Activated CD8-positive, alpha-beta memory T cell treated with anti-CD3 and anti-CD28 coated beads for 24 hours (primary cell): ENCODE measurements at regions not wholly inside any gene's neighbourhood (a gene's known extent, or its start where the extent isn't known, plus 50 kb on each side); places are given as distances from the start of the nearest gene placed in this dataset.
A peak's percentile ranks its signal among the peaks of the same experiment; 100 is the strongest.
"Not testable (repeated sequence)": the region's sequence is repeated elsewhere in the genome, so short reads cannot be mapped to it uniquely, and the experiment has no call there.

ENCODE experiments used
- DNase-seq: peaks from one replicate; pipeline ENCODE4 v3.0.0-alpha.2; 2020

DNA sequence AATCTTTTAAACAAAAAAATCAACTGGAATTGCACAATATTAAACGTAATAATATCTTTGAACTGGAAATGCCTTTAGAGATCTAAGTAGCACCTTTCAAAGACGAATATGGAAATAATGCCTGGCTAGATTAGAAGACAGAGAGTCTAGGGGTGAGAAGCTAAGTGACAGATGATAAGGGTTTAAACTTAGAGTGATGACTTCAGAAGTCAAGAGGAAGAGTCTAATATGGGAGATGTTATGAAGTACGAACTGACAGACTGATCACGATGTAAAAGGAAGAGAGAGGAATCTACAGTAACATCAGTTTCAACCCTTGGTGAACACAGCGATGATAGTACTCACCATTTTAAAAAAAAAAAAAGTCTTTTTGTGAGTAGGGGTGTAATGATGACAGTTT is 57.9 kb downstream of the HINT1 start:
- DNase-seq: no peak

DNA sequence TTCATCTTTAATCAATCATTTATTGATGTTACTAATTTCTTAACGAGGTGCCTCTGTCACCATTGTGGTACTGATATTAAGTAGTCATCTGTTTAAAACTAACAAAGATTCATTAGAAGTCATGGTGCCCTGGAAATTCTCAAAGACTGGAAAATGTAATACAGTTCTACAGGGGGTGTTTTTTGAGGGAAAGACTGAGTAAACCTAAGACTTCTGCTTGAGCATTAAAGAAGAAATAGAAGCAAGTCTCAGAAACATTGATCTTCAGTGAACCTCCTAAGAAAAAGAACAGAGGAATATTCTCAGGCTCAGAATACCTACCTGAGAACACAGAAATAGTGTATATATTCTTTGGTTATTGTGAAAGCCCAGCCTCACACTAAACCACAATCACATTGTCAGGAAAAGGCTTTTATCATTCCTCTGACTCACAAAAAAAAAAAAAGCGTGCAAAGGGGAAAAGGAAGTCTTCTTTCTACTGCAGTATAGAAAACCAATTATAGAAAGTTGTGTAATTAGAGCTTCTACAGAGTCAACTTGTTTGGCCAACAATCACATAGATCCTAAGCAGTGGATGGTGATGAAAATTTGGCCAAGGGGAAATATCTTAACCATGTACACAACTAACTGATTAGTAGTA is 60.8 kb downstream of the HINT1 start:
- no peak for DNase-seq

DNA sequence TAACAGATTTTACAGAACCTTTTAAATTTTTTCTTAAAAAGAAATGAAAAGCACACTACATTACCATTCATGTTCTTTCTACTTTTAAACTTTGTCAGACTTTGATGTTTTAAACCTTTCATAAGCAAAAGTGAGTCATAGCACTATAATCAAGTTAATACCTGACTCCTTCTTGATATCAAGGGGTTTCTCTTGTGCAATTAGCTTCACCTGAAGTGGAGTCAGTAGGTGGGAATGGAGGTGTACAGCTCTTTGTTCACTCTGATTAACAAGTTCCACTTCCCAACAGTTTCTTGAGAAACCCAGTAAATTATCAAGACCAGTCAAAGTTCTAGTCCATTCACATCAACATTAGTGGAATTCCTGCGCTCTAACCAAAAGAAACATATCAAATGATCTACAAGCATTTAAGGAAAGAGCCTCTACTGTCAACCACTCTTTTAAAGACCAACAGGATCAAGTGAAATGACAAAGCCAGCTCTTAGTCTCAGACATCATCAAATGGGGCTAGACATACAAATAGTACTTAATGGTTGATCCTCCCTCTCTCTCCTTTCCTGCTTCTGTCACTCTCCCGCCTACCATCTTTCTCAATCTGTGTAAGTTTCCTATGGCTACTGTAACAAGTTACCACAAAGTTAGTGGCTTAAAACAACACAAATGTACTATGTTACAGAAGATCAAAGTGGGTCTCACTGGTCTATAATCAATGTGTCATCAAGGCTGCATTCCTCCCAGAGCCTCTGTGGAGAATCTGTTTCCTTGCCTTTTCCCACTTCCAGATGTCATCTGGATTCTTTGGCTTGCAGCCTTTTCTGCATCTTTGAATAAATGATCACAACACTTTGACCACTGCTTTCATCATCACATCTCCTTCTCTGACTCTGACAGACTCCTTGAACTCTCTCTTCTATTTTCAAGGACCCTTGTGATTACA is 68.0 kb downstream of the HINT1 start:
- DNase-seq: no peak

DNA sequence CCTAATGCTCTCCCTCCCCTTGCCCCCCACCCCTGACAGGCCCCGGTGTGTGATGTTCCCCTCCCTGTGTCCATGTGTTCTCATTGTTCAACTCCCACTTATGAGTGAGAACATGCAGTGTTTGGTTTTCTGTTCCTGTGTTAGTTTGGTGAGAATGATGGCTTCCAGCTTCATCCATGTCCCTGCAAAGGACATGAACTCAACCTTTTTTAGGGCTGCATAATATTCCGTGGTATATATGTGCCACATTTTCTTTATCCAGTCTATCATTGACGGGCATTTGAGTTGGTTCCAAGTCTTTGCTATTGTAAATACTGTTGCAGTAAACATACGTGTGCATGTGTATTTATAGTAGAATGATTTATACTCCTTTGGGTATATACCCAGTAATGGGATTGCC is 69.5 kb downstream of the HINT1 start:
- not testable (repeated sequence) for DNase-seq

DNA sequence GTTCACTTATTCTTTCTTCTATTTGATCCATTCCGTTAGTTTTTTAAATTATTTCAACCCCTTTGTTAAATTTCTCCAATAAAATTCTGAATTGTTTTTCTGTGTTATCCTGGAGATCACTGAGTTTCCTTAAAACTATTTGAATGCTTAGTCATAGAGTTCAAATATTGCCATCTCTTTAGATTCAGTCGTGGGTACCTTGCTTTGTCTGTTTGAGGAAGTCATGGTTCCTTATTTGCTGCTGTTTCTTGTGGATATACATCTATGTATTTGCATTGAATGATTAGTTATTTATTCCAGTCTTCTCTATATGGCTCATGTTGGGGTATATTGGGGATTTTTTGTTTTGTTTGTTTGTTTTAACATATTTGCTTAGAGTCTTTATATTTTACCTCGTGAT is 80.6 kb downstream of the HINT1 start:
- no peak for DNase-seq

DNA sequence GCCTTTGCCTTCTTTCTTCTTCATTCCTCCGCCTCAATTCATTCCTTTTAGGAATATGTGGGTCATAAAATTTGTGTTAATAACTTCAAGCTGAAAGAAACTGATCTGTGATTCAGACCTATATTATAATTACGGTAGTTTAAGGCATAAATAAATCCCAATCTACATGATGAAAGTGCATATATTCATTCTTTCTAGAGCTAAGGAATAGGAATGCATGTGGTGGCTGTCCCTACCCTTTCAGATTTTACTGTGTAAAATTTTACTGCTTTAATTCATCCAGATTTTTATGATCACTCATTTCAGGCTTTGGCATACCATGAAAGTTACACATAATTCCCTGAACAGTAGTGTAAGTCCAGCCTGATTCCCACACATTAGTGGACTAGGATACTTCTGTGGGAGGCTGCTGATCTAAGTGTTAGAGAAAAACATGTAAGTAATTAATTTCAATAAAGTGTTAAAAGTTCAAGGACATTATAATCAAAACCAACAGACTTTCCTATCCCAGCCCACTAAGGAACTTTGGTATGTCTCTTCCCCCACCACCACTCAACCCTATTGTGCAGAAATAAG is 83.1 kb downstream of the HINT1 start:
- DNase-seq: no peak

DNA sequence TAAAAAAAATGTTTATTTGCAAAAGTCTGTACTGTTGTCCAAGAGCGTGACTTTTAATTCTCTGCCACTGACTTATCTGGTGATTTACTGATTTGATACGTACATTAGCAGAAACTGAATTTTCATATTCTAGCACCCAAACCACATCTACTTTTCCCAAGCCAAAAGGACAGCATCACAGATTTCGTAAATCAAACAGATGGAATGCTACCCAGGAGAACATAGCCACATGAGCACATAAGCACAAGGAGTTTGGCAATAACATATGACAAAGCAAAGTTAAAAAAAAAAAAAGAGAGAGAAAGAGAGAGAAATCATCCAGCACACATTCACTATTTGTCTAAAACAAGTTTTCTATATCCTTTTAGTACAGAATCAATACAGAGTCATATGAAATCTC is 83.7 kb downstream of the HINT1 start:
- DNase-seq: no peak

DNA sequence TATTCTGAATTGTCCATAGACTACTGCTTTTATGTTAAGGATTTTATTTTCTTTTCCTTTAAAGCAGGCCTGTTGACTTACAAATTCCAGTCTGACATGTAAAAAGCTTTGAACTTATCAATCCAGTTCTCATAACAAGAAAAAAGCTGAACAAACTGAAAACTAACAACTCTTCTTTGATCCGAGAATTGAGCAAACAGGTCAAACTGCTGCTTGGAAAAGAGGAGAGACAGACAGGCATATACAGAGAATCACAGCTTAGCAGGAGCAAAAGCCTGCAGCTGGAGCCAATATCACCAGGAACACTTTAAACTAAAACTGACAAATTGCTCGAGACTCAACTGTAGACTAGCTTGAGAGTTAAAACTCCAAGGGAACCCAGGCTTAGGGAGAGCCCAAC is 85.8 kb downstream of the HINT1 start:
- DNase-seq: no peak

DNA sequence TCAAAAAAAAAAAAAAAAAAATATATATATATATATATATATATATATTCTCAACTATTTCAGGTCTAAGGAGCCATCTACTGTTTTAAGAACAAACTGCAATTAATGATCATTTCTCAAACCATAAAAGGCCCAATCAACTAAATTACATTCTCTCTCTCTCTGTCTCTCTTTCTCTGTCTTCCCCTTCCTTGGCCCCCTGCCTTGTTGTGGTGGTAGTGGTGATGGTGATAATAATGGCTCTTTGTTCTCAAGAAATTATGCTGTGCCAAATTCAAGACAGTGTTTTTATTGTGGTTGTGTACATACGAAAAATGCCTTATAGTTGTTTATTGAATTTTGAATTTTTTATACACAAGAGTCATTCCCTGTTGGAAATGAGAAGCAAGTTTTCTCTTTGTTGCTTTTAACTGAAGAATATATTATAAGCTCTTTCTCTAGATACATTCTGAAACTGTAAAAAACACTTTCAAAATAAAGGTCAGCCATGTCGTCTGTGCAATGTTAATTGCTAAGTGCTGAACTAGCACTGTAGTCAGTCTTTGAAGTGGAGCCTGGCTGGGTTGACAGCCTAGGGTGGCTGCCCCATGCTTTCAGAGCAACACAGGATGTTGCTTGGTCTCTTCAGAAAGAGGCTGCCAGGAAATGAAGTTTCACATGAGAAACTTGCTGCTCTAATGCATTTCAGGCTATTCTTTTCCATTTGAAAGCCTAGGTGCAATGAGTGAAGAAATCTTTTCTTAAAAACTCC is 96.0 kb downstream of the HINT1 start:
- peak; percentile 66 for DNase-seq

DNA sequence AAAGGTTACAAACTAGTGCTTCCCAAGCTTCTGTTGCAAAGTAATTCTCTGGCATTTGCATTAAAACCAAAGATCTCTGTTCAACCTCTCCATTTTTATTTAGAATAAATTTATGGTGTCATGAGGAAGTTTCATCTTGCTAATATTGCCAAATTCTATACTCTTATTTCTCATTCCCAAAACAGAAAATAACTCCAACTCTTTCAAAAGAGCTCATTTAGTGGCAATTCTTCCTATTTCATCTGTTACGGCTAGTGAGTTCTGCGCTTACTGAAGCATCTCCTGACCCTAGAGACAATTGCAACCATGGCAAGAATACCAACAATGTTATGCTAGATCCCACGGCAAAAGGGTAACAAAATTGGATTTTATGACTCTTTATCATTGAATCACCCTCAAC is 97.0 kb downstream of the HINT1 start:
- DNase-seq: no peak

DNA sequence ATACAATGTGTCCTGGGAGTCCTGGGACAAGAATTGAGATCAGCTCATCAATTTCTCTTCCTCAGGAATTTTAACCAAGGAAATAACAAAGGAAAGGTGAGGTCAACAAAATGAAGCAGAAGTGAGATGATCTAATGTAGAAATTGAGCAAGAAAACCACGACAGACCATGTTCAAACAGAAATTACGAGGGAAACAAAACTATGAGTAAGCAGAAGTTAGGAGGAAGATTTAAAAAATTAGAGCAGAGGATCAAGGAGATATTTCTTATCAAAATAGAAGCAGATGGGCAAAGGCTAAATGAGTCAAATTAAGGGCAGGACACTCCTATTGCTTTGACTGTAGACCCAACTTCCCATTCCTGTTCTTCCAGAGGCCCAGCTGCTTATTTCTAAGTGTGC is 97.4 kb downstream of the HINT1 start:
- DNase-seq: no peak

DNA sequence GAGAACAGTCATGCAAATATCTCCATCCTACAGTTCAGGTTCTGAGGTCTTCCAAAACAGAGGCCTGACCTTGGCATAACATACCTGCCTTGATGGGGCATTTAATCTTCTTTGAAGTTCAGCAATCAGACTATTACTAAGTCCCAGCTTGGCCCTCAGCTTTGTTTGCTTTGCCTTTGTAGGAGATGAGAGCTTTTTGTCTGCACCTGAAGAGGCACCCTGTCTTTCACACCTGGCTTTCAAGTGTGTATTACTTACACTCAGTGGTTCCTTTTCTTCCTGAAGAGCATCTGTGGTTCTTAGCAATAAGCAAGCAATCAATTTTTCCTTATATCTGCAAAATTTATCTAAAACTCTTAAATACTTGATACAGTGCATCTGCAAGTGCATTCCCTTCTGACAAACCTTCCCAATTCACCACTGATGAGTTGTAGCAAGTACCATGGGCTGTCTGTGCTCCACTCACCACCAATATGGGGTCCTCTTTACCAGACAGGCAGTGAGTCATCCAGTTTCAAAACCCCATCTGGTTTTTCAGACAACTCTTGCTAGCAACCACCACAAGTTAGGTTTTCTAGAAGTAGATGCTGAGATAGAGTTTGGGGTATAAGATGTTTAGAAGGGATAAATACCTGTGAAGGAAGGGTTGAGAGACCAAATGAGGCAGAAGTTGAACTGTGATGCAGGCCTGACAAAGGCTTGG is 100.2 kb downstream of the HINT1 start:
- no peak for DNase-seq

DNA sequence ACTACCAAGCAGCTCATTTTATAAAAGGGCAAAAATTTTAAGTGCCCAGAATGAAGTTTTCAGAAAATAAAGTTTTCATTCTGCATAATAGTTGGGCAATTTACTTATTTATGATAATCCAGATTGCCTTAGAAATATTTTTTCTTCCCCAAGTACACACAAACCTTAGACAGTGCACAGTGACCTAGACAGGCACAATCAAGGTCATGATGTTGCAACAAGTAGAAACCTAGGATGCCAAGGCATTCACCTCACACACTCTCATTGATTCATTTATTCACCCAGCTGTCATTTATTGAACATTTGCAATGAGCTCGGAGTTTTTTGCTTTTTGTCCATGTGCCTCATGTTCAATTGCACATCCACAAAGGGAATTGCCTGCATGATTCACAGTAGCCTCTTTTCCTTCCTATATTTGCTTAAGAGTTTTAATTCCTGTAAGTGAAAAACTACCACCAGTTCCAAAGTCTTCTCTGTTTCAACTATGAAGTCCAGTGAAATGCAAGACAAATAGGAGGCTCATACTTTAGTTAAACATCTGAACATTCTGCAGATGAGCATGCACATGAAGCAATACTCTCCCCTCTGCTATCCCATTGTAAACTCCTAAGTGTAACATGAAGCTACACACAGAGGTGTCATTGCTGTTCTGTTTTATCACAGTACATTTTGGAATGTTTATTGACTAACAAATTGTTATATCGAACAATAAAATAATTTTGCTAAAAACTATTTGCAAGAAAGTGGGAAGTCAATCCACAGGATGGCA is 122.9 kb downstream of the HINT1 start:
- DNase-seq: no peak

DNA sequence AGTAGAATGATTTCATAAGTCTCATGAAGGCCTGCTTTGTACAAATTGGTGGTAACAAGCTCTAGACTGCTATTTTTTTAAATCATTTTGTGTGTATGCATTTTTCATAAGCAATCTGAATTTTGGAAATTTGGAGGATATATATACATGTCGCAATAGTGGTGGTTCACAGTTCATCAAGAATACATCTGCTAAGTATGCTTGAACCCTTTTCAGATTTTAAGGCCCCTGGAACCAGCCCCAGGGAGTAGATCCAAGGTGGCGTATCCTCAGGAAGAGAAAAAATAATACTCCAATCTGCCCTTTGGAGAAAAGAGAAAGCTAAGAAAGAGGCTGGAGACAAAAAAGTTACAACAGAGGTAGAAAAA is 141.6 kb downstream of the HINT1 start:
- no peak for DNase-seq

DNA sequence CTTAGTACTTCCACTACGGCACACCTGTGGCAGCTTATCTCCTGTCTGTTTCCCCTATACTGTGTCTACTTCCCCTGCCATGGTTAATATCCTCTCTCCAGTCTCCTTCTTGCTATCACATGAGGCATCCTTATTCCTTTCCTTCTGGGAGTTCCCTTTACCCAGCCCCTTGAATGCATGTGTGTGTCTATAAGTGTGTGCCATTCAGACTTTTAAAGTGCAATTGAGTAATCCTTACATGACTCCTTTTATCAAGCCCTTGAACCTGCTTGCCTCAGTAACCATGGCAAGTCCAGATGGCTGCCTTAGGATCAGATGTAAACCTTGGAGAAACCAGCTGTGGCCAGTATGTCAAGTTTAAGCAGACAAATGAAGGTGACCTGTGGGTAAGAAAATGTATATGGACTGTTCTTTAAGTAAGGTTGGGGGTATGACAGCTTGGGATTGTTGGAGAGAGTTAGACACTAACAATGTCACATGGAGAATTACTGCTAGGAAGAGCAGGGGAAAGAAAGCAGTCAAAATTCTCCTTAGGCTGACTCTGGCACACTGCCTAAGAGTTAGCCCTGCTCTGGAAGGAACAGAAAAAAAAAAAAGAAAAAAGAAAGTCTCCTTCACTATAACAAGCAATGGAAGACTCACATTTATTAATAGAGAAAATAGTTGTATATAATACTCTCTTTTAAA is 142.1 kb downstream of the HINT1 start:
- DNase-seq: no peak

DNA sequence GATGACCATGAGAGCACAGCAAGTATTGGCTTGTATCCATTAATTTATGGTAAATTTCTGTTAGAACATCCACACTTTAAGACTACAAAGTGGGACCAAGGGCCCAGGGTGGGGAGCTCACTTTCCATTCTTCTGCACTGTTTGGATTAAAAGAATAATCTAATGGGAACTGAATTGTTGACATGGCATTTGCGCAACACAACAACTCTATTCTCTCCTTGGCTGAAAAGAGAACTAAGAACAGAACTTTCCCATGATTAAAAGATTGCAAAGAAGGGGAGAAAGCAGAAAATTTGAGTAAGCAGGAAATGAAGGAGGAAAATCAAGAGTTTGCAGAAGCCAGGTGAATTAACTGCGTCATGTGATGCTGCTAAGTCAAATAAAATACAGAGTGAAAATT is 143.4 kb downstream of the HINT1 start:
- DNase-seq: no peak

DNA sequence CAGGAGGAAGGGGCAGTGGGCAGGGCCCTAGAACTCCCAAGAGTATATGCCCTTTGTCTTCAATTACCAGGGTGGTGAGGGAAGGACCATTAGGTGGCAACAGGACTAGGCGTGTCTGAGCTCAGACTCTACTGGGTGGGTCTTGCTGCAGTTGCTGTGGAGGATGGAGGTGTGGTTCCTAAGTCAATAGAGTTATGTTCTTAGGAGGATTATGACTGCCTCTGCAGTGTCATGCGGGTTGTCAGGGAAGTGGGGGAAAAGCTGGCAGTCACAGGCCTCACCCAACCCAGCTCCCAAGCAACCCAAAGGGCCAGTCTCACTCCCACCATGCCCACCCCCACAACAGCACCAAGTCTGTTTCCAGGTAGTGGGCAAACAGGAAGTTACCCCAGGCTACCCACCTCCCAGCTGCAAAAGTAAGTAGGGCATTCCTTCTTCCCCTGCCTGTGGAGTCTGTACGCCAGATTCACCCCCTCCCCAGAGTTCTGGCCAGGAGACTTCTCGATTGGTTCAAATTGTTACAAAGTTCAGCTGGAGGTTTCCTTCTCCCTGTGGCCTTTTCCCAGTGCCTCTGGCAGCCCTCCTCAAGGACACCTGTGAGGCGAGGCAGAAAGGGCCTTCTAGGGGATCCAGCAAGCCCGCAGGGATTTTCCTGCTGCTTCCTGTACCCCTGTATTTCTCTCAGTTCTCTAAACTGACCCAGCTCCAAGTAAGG is 145.3 kb downstream of the HINT1 start:
- DNase-seq: no peak

DNA sequence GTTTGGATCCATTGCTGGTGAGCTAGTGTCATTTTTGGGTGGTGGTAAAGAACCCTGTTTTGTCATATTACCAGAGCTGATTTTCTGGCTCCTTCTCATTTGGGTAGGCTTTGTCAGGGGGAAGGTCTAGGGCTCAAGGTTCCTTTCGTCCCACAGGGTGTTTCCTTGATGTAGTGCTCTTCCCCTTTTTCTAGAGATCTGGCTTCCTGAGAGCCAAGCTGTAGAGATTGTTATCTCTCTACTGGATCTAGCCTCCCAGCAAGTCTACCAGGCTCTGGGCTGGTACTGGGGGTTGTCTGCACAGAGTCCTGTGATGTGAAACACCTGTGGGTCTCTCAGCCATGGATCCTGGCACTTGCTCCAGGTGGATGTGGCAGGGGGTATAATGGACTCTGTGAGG is 145.9 kb downstream of the HINT1 start:
- no peak for DNase-seq

DNA sequence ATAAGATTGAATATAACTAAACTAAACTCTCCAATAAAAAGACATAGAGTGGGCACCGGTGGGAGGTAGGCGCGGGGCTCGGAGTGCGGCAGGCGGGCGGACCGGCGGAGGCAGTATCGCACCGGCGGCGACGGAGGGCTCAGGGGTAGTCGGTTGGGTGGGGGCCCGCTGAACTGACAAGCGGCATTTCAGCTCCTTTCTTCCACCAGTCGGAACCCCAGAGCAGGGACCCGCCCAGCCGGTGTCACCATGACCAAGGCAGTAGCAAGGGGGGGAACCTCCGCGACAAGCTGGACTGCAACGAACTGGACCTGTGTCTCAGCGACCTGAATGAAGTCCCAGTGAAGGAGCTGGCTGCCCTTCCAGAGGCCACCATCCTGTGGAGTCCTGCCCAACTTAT is 156.7 kb downstream of the HINT1 start:
- no peak for DNase-seq

DNA sequence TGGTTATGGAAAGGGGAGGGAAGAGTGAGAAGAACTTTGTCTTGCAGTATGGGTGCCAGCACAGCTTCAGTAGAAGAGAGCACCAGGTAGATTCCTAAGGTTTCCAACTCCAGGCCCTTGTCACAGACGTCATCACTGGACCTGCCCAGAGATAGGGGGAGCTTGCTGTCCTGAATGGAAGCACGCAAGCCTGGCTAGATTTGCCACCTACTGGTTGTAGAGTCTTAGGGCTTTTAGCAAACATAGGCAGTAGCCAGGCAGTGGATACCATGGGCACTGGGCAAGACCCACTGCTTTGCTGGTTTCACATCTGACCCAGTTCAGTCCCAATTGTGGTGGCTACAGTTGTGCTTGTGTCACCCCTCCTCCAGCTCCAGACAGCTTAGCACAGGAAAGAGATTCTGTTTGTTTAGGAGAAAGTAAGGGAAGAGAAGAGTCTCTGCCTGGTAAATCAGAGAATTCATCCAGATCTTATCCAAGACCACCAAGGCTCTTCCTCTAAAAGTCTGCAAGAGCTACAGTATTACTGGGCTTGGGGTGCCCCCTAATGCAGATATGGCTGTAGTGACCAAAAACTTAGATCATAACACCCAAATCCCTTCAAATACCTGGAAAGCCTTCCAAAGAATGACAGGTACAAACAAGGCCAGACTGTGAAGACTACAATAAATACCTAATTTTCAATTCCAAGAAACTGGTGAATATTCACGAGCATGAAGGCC is 158.9 kb downstream of the HINT1 start:
- DNase-seq: no peak
